Activated CD8-positive, alpha-beta memory T cell treated with anti-CD3 and anti-CD28 coated beads, Interleukin-2, amount 50 U/mL, for 1 hour (primary cell): ENCODE measurements at regions not wholly inside any gene's neighbourhood (a gene's known extent, or its start where the extent isn't known, plus 50 kb on each side); places are given as distances from the start of the nearest gene placed in this dataset.
"Not testable (repeated sequence)": the region's sequence is repeated elsewhere in the genome, so short reads cannot be mapped to it uniquely, and the experiment has no call there.

Experiments used
- DNase-seq: peaks from one replicate; pipeline ENCODE4 v3.0.0-alpha.2; 2020; ENCODE audit errors: extremely low read depth

DNA sequence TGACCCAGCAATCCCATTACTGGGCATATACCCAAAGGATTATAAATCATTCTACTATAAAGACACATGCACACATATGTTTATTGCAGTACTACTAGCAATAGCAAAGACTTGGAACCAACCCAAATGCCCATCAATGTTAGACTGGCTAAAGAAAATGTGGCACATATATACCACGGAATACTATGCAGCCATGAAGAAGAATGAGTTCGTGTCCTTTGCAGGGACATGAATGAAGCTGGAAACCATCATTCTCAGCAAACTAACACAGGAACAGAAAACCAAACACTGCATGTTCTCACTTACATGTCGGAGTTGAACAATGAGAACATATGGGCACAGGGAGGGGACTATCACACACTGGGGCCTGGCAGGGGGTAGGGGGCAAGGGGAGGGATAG lies 183.0 kb downstream of the HACE1 start:
- not testable (repeated sequence) for DNase-seq

DNA sequence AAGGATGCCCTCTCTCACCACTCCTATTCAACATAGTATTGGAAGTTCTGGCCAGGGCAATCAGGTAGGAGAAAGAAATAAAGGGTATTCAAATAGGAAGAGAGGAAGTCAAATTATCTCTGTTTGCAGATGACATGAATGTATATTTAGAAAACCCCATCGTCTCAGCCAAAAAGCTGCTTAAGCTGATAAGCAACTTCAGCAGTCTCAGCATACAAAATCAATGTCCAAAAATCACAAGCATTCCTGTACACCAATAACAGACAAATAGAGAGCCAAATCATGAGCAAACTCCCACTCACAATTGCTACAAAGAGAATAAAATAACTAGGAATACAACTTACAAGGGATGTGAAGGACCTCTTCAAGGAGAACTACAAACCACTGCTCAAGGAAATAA lies 184.6 kb downstream of the HACE1 start:
- not testable (repeated sequence) for DNase-seq

DNA sequence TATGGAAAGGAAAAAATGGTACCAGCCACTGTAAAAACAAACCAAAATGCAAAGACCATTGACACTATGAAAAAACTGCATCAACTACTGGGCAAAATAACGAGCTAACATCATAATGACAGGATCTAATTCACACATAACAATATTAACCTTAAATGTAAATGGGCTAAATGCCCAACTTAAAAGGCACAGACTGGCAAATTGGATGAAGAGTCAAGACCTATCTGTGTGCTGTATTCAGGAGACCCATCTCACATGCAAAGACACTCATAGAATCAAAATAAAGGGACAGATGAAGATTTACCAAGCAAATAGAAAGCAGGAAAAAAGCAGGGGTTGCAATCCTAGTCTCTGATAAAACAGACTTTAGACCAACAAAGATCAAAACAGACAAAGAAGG lies 186.6 kb downstream of the HACE1 start:
- not testable (repeated sequence) for DNase-seq

DNA sequence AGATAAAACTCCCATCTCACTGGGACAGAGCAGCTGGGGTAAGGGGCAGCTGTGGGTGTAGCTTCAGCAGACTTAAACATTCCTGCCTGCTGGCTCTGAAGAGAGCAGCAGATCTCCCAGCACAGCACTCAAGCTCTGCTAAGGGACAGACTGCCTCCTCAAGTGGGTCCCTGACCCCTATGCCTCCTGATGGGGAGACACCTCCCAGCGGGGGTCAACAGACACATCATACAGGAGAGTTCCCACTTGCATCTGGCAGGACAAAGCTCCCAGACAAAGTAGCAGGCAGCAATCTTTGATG lies 188.2 kb downstream of the HACE1 start:
- not testable (repeated sequence) for DNase-seq

DNA sequence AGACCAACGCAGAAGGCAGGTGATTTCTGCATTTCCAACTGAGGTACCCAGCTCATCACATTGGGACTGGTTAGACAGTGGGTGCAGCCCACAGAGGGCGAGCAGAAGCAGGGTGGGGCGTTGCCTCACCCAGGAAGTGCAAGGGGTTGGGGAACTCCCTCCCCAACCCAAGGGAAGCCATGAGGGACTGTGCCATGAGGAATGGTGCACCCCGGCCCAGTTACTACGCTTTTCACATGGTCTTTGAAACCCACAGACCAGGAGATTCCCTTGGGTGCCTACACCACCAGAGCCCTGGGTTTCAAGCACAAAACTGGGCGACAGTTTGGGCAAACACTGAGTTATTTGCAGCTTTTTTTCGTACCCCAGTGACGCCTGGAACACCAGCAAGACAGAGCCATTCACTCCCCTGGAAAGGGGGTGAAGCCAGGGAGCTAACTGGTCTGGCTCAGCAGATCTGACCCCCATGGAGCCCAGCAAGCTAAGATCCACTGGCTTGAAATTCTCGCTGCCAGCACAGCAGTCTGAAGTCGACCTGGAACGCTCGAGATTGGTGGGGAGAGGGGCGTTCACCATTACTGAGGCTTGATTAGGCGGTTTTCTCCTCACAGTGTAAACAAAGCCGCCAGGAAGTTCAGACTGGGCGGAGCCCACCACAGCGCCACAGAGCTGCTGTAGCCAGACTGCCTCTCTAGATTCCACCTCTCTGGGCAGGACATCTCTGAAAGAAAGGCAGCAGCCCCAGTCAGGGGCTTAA lies 188.7 kb downstream of the HACE1 start:
- DNase-seq, result not testable (repeated sequence)

DNA sequence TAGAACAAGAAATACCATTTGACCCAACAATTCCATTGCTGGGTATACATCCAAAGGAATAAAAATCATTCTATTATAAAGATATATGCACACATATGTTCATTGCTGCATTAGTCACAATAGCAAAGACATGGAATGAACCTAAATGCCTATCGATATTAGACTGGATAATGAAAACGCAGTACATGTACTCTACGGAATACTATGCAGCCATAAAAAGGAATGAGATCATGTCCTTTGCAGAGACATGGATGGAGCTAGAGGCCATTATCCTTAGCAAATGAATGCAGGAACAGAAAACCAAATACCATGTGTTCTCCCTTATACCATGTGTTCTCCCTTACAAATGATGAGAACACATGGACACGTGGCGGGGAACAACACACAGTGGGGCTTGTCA lies 190.2 kb downstream of the HACE1 start:
- DNase-seq, result no peak

DNA sequence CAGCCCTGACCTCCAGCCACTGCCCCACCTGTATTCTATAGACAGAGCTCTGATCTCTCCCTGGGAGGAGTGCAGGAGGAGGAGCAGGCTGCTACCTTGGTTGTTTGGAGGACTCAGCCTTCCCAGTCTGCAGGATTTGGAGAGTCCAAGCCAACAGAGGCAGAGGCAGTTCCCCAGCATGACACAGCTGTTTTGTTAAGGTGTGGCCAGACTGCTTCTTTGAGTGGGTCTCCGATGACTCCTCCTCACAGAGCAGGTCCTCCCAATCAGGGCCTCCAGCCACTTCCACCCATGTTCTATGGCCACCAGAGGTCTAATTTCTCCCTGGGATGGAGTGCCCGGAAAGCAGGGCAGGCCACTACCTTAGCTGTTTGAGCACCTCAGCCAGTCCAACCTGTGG lies 203.5 kb downstream of the HACE1 start:
- DNase-seq, result no peak

DNA sequence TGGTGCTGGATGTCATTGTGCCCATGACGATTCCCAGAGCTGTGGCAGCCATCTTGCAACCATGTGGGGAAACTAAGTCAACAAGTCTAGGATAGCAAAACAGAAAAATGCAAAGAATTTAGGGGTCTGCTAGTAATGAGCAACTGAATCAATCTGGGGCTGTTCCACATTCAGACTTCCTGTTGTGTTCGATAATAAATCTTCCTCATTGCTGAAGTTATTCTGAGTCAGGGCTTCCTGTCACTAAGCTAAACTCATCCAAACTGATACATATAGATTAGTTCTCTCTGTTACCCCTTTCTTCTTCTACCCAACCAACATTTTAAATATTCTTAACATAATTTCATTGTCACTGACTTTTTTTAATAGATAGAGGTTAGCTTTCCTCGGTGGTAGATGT lies 205.9 kb downstream of the HACE1 start:
- DNase-seq, result no peak

DNA sequence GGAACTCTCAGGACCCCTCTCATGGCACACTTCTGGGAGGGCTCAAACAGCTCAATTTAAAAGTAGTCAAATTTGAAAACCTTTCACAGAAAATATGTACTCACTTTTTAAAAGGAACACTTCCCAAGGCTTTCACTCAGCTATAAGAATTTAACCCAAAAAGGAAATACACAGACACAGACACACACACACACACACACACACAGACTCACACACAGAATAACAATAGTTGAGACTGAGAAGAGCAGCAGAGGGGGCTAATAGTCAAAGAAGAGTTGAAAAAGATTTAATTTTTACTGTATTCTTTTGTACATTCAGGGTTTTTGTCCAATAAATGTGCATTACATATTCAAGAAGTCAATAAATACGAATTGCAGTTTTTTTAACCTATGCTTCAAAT lies 211.4 kb downstream of the HACE1 start:
- no peak for DNase-seq

DNA sequence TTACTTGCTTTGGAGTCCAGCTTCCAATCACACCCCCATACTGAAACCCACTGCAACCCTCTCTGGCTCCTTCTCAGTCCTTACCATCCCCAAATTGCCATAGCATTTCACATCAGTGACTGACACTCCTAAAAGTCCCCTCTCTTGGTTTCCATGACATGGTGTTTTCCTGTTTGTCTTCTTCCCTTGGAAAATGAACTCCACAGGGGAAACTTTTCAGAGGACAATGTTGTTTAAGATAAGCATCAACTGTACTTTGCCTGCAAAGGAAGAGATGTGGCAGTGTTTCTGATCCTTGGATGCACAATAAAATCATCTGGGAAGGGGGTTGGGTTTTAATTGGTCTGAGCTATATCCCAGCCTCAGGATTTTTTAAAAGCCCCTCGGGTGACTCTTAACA lies 214.9 kb downstream of the HACE1 start:
- no peak for DNase-seq

DNA sequence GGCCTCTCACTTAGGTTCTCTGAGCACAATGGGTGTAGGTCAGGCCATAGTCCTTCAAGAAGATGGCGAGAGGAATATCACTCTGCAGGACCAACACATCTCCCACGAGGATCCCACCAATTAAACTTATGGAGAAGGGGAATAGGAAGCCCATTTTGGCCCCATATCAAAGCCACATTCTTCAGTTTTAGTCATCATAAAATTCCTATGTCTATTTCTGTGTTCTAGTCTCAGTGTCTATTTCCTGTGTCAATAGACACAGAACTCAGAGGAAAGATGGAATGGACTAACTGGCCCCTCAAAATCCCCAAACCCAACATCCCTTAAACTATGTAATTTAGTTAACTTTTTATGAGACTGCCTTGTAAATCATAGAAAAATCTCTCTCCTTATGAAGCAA lies 216.8 kb downstream of the HACE1 start:
- no peak for DNase-seq

DNA sequence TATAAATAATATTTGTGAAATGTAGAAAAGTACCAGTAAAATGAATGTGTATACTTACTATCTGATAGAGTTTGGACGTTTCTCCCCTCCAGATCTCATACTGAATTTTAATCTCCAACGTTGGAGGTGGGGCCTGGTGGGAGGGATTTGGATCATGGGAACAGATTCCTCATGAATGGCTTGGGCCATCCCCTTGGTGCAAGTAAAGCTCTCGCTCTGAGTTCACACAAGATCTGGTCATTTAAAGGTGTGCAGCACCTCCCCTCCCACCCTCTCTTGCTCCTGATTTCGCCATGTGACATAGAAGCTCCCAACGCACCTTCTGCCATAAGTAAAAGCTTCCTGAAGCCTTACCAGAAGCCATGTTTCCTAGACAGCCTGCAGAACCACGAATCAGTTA lies 219.0 kb downstream of the HACE1 start:
- DNase-seq, result no peak

DNA sequence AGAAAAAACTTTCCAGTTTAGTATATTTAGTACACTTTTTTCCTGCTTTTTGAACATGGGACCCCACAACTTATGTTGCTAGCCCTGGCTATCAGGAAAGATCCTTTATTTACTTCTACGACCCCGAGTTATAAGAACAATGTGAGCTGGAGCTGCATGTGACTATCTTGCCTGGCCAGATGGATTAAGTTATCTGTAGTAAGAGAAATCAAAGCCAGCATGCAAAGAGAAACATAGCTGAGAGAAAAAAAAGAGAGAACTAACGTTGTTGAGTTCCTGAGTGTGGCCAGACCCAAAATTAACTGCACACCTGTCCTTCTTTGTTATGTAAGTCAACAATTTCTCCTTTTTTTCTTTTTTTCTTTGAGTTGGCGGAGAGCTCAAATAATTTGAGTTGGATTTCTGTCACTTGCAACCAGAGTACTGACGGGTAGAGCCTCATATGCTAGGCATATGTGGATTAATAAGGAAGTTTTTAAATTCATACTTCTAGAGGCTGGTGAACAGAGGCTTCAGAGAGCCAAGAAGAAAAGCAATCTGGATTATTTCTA lies 219.5 kb downstream of the HACE1 start:
- no peak for DNase-seq

DNA sequence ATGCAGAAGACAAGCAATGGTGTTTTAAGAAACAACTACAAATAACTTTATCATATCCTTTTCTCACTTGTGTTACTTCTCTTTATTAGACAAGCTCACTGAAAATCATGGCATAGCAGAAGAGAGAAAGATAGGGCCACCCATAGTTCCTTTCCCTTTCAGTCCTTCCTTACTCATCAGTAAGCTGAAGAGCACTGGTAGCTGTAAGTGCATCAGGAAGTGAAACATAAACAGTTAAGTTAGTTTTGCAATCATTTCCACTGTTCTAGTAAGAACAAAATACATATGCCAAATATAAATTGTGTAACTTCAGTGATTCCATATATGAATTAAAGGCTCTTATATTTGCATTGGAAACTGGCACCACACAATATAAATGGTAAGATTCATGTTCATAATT lies 220.1 kb downstream of the HACE1 start:
- no peak for DNase-seq

DNA sequence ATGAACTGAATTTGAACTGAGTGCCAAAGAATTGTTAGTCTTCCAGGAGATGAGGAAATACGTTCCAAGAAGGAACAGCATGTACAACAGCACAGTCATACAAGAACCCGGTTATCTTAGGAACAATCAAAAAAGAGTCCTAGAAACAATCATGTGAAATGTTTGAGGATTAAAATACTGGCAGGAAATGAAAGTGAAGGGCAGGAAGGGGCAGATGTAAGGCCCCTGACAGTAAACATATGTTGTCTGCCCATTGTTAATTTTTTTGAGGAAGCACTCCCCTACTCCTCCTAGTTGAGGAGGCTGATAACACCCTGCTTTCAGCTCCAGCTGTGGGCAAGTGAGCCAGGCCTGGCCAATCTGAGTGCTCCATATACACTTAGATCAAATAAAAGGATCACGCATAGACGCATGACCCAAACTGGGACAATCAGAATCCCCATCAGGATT lies 220.9 kb downstream of the HACE1 start:
- no peak for DNase-seq

DNA sequence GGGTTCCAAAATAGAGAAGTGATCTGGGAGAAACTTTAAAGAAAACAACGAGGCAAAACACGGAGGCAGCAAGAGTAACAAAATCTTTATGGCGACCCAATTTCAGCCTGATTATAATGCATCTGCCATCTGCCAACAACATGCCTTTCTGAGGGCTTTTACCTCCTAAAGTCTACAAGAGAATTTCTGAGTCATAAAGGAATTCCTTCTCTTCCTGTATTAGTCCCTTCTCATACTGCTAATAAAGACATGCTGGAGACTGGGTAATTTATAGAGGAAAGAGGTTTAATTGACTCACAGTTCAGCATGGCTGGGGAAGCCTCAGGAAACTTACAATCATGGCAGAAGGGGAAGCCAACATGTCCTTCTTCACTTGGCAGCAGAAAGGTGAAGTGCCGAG lies 226.6 kb downstream of the HACE1 start:
- no peak for DNase-seq

DNA sequence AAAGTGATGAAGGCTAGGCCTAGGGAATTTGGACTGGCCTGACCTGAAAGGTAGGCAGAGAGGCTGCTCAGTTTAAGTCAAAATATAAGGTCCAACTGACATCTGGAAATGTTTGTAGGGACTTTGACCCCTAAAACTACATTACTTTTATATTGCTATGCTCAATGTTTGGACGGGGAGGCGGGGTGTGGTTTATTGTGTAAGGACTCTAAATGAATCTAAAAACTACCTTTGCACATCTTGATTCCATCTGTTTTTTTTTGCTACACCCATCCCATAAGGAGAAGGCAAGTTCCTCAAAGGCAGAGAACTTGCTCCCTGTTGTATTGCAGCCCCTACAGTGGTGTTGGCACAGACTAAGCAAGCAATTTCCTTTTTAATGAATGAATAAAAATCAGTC lies 227.1 kb downstream of the HACE1 start:
- no peak for DNase-seq

DNA sequence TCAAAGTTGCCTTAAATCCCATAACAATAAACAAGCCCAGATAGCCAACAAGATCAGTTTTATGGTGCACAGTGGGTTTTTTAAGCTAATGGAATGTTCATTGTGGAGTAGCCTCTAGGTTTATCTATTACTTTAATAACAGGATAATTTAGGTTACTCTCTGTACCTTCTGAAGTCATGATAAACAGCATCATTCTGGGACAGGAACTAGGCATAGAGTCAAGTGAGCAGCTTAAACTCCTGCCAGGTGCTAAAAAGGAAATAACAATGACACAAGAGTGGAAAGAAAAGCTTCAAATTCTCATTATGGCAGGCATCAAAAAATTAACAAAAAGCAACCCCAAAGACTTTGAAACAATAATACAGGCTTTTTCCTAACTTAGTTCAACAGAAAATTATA lies 228.8 kb downstream of the HACE1 start:
- no peak for DNase-seq

DNA sequence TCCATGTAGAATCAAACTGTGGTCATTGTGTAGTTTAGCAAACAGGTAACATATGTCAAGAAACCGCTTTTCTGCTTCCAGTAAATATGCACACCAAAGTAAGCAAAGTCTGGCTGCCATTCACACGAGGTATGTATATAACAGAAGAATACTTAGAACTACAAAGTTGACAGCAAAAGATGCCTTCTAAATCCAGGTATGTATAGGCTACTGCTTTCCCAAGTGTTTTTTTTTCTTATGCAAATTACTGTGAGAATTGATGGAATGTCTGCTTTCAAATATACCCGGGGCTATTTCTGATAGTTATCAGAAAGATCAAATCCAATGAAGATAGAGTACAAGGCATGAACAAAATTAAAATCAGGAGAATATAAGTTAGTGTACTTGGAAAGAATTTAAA lies 229.2 kb downstream of the HACE1 start:
- no peak for DNase-seq

DNA sequence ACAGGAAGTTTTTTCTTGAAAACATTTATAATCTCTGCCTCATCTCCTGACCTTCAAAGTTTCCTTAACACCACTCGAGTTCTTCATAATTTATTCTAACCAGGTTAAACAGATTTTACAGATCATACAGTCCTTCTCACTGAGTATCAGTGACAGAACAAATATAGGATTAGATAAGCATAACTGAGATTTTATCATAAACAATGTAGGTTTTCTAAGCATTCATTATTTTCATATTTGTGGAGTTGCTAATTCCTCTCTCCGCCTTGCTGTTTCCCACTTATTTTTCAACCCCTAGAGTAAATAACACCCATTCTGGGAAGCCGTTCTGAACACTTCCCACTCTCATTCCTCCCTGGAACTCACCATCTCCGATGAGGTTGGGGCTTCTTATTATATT lies 229.9 kb downstream of the HACE1 start:
- DNase-seq, result no peak

DNA sequence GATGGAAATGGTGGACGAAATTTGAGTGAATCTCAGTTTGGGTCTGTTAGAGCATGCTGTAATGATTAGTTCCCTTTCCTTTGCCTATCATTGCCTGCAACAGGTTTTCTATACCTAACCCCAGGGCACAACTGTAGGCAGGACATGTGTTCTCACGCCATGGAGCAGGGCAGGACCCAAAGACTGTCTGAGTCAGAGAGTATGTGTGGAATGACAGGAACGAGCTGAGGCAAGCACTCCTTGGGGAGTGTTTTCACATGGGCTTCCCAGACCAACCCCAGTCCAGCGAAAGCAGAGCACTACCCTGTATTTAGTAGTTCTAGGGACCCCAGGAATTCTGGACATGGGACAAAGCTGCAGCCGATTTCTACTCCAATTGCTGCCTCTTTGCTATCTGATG lies 234.2 kb downstream of the HACE1 start:
- DNase-seq, result no peak

DNA sequence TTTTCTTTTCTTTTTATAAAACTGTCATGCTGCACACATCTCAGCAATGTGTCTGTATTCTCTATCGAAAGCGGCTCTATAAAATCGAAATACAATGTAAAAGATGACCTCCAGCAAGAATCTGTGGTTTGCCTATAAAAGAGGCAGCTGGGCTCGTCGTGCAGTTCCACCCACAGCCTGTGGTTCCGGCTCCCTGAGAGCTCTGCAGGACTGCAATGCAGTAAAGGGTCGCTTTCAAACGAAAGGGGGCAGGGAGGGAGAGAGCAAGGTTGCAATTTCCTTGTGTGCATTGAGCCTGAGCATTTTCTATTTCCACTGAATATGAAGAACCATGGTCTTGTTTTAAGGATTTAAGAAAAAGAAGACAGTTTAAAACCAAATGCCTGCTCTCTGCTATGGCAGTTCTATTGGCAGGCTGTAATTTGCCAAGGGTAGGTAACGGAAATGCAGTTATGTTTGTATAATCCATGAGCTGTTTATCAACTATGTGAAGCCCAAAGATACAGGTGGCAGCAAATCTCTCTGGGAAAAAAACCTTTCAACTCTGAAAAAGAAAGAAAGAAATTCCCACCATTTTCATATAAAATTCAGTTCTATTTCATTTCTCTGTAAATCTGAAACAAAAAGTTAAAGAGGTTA lies 236.5 kb downstream of the HACE1 start:
- DNase-seq, result no peak

DNA sequence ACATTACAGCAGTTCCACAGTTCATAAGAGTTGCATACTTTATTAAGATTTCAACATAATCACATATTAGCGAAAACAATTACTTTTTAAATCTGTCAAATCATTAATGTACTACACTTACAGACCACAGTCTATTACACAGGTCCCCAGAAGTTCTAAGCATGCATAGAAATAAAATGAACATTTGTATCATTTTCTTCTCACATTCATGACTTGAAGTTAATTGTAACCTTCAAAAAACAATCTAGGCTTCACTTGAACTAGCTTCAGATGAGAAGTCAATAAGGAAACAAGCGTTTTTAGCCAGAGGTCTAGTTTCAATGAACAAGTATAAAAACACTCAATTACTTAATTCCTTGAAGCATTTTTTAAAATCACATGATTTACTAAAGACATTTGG lies 238.3 kb downstream of the HACE1 start:
- DNase-seq, result no peak

DNA sequence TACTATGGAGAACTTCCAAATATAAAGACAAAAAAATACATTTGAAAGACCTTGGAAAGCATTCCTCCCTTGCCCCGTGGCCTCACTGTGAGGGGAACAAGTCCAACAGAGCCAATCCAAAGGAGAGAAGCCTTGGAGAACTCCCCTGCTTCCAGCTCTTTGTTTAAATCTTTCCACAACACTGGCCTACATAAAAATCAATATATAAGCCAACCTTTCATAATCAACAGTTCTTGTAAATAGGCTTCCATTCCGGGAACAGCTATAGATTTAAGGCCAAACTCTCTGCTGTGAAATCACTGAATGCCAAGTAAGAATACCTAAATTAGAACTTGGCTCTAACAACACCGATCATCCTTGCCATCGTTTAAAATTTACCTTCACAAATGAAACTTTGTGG lies 242.1 kb downstream of the HACE1 start:
- no peak for DNase-seq
